Stimulated activated CD4-positive, alpha-beta T cell treated with anti-CD3 and anti-CD28 coated beads, Interleukin-2, amount 100 ng/mL, for 48 hours (primary cell): ENCODE measurements at regions not wholly inside any gene's neighbourhood (a gene's known extent, or its start where the extent isn't known, plus 50 kb on each side); places are given as distances from the start of the nearest gene placed in this dataset.
"Not testable (repeated sequence)": the region's sequence is repeated elsewhere in the genome, so short reads cannot be mapped to it uniquely, and the experiment has no call there.

Source experiments
- DNase-seq, 2 donors: peaks; one replicate each; pipeline ENCODE4 v3.0.0-alpha.2; 2020

GRCh38 chr12:75751769-75752471 is 240.5 kb upstream of the KRR1 start:
- DNase-seq: no peak

- DNase-seq: no peak
Measured at GRCh38 chr12:75750716-75751306, 239.4 kb upstream of the KRR1 start.

GRCh38 chr12:75748990-75749389 is 237.6 kb upstream of the KRR1 start:
- DNase-seq: not testable (repeated sequence)

GRCh38 chr12:75748136-75748535 is 236.7 kb upstream of the KRR1 start:
- no peak for DNase-seq

- DNase-seq: no peak
Measured at GRCh38 chr12:75747572-75748021, 236.2 kb upstream of the KRR1 start.

GRCh38 chr12:75746621-75747020 is 235.2 kb upstream of the KRR1 start:
- no peak for DNase-seq

GRCh38 chr12:75744607-75745256 is 233.3 kb upstream of the KRR1 start:
- no peak for DNase-seq

- DNase-seq: no peak
Measured at GRCh38 chr12:75742961-75743360, 231.6 kb upstream of the KRR1 start.

- DNase-seq: no peak
Measured at GRCh38 chr12:75742048-75742447, 230.6 kb upstream of the KRR1 start.

GRCh38 chr12:75739912-75740311 is 228.5 kb upstream of the KRR1 start:
- no peak for DNase-seq

- not testable (repeated sequence) for DNase-seq
Measured at GRCh38 chr12:75739098-75739497, 227.7 kb upstream of the KRR1 start.

GRCh38 chr12:75738486-75738885 is 227.1 kb upstream of the KRR1 start:
- DNase-seq: peak; percentile 19 to 33

GRCh38 chr12:75735853-75736252 is 224.4 kb upstream of the KRR1 start:
- DNase-seq: no peak

GRCh38 chr12:75728826-75729225 is 217.4 kb upstream of the KRR1 start:
- DNase-seq: no peak

GRCh38 chr12:75727577-75727976 is 216.2 kb upstream of the KRR1 start:
- DNase-seq: no peak

- no peak for DNase-seq
Measured at GRCh38 chr12:75725521-75726111, 214.2 kb upstream of the KRR1 start.

- no peak for DNase-seq
Measured at GRCh38 chr12:75724928-75725312, 213.5 kb upstream of the KRR1 start.

GRCh38 chr12:75724307-75724927 is 213.0 kb upstream of the KRR1 start:
- DNase-seq: no peak

- DNase-seq: no peak
Measured at GRCh38 chr12:75722714-75723200, 211.3 kb upstream of the KRR1 start.

- no peak for DNase-seq
Measured at GRCh38 chr12:75721796-75722195, 210.4 kb upstream of the KRR1 start.

- no peak for DNase-seq
Measured at GRCh38 chr12:75720812-75721641, 209.6 kb upstream of the KRR1 start.

- no peak for DNase-seq
Measured at GRCh38 chr12:75717902-75718301, 206.5 kb upstream of the KRR1 start.
